HEK293 (cell line): ENCODE measurements at regions not wholly inside any gene's neighbourhood (a gene's known extent, or its start where the extent isn't known, plus 50 kb on each side); places are given as distances from the start of the nearest gene placed in this dataset.

Experiments
- CTCF ChIP-seq: fragments of 450-650 bp; formaldehyde crosslinking; IDR thresholded peaks from 2 replicates; pipeline ENCODE4 v1.5.1; 2016; ENCODE audit warnings: missing biosample characterization, missing genetic modification characterization
- ZNF654 ChIP-seq: fragments of 450-650 bp; formaldehyde crosslinking; IDR thresholded peaks from 2 replicates; pipeline ENCODE4 v1.5.1; 2016; ENCODE audit warnings: low read depth, missing biosample characterization, missing genetic modification characterization

DNA sequence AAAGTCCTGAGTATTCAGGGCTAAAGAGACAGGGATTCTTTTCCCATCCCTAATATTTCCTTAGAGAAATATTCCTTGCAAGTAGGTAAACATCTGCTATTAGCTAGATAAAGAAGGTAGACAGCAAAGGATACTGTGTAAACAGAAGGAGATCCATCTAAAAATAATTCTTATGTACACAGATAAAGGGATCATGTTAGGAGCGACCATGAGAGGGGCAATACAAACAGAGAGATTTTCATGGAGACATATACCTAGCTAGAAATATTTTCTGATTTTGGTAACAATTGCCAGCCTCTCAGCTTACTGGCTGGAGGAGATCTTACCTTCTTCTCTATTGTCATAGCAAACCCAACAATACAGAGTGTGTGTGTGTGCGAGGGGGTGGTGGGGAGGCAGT is 184.6 kb upstream of the DMAC1 start:
- no peak for TF ChIP-seq CTCF (tag by site-specific recombination)
- TF ChIP-seq ZNF654 (tag by site-specific recombination), result no peak
